Stimulated activated CD4-positive, alpha-beta T cell treated with anti-CD3 and anti-CD28 coated beads, Interleukin-2, amount 100 ng/mL, for 48 hours (primary cell): ENCODE measurements at regions not wholly inside any gene's neighbourhood (a gene's known extent, or its start where the extent isn't known, plus 50 kb on each side); places are given as distances from the start of the nearest gene placed in this dataset.

Source experiments
- DNase-seq, 2 donors: peaks; one replicate each; pipeline ENCODE4 v3.0.0-alpha.2; 2020

DNA sequence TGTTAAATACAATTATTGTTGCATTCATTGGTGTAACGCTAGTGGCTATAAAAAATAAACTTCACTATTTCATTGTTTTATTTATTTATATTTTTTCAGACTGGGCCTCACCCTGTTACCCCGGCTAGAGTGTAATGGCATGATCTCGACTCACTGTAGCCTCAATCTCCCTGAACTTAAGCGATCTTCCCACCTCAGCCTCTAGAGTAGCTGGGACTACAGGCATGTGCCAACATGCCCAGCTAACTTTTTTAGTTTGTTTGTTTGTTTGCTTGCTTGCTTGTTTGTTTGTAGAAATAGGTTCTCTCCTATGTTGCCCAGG is 387.4 kb upstream of the PTBP2 start:
- no peak for DNase-seq

DNA sequence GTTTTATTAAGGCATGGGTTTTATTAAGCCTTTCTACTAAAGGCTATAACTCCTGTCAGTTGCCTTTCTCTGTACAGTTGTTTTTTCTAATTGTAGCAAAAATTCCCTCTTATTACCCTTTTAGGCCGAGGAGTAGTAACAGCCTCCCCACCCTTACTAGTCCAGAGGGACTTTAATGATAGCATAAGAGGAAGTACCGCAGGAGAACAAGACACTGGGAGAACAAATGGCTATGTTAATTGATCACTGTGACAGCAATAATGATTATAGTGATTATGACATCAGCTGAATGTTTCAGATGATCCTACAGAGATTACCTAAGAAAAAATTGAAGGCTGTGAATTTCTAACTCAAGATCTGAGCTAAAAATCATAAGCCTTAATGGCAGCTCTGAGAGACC is 383.0 kb upstream of the PTBP2 start:
- DNase-seq = no peak

DNA sequence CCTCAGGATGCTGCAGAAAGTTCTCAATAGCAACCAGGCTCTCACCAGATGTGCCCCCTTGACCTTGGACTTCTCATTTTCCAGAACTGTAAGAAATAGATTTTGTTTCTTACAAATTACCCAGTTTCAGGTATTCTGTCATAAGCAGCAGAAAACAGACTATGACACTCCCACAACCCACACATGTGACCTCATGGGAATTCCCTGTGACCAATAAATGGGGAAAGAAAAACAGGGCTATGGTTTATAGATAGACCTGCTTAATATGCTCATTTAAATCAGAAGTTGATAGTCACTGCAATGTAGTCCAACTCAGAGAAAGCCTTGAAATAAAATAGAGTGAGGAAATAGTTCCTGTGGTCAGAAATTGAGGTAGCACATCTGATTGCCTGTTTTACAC is 380.9 kb upstream of the PTBP2 start:
- DNase-seq = no peak

DNA sequence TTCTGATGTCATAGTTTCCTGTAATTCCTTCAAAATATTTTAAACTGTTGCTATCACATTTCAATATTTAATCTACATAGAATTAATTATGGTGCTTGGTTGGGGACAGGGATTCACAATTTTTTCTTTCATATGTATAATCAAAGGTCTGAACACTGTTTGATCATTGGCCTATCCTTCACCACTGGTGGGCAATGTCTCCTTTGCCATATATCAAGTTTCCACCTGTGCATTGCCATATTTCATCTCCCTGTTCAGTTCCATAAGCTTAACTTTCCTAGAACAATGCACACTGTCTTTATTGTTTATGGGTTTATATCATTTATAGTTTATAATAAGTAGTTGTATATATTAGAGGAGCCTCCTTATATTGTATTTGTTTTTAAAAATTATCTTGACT is 374.9 kb upstream of the PTBP2 start:
- no peak for DNase-seq

DNA sequence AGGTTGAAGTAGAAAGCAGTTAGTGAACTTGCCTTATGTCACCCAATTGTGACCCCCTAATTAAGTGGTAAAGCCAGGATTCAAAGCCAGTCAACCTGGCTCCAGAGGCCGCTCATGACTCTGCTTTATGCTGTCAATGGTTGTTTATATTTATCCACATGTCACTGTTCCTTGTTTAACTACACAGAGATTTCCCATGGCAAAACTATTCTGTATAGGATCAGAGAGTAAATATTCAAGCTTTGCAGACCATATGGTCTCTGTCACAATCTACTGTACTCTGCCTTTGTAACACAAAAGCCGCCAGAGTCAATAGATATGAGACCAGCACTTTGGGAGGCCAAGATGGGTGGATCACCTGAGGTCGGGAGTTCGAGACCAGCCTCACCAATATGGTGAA is 371.7 kb upstream of the PTBP2 start:
- no peak for DNase-seq

DNA sequence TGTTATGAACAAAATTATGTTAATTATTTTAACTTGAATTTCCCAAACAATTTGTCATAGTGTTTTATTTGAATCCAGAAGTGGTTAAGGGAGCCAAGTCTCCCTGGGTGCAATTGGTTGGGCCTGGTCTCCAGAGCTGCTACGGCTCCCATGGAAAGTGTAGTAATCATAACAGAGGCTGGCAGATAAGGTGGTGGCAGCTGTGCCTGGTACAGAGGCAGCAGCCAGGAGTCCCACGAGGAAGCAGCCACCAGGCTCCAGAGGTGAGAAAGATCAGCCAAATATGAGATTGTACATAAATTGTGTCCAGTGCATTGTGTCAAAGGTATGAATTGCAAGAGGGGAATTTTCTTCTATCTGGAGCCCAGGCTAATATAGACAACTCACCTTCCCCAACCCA is 368.9 kb upstream of the PTBP2 start:
- DNase-seq = no peak

DNA sequence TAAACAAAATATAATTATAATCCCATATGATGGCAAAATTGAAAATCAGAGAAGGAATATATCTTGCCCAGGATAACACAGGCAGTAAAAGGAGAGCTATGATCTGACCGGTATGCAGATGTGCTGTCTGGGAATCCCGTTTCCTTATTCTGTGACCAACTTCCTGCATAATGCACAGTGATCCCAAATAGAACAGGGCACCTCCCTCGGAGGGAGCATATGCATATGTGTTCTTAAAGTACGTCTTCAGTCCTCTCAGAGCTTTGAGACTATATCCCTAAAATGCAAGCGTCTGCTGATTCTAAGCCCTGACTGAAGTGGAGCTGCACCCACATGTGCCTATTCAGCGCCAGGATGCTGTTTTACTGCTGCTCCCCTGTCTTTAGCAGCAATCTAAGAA is 366.1 kb upstream of the PTBP2 start:
- no peak for DNase-seq

DNA sequence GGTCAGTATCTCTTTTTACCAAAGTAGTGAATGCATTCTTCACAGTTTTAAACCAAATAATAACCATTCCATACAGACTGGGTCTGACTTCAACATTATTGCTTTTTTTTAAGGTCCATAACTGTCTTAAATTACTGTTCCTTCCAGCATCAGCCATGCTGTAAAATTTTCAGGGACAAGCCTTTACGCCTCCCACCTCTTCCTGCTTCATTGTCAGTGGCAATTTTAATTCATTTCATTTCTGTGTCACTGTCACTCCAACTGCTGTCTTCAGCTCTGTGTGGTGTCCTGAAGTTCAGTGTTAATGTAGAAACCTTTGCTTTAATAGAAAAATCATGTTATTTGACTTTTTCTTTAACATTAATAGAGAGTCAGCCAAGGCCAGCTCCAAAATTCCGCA is 365.6 kb upstream of the PTBP2 start:
- DNase-seq = no peak

DNA sequence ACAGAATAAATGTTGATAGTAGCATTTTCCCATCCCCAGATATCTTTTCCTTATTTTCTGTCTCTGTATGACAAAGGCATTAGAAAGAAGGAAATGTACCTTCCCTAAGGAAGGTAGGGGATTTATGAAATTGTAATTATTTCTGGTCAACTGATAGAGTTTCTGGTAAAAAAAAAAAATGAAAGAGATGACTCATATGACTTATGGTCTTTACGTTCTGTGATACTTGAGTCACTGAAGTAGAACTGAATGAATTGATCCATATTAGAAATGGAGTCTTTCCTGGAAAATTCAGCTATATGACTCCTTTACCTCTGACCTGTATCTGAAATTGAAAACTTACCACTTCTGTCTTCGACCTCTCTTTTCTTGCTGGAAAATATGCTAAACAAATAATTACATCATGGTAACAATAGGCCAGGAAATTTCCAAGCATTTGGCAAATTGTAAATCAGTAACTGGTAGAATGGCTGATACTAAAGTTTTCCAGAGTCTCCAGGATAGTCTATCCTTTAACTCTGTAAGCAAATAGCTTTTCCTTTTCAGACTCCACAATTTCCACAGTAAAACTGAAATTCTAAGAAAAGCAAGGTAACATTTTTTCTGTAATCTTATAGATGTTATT is 364.3 kb upstream of the PTBP2 start:
- no peak for DNase-seq

DNA sequence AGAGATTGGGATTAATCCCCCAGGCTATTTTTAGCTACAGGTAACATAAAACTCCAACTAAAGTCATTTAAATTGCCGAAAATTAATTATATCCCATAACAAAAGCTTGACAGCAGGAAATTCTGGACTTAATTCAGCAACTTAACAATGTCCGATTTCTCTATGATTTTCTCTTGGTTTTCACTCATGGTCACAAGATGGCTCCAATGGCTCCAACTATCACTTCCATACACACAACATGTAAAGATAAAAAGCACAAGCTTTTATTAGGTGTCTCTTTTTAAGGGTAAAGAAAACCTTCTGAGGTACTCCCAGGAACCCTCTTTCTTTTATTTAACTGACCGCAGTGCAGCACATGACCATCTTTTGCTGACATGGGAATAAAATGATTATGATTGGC is 363.5 kb upstream of the PTBP2 start:
- no peak for DNase-seq

DNA sequence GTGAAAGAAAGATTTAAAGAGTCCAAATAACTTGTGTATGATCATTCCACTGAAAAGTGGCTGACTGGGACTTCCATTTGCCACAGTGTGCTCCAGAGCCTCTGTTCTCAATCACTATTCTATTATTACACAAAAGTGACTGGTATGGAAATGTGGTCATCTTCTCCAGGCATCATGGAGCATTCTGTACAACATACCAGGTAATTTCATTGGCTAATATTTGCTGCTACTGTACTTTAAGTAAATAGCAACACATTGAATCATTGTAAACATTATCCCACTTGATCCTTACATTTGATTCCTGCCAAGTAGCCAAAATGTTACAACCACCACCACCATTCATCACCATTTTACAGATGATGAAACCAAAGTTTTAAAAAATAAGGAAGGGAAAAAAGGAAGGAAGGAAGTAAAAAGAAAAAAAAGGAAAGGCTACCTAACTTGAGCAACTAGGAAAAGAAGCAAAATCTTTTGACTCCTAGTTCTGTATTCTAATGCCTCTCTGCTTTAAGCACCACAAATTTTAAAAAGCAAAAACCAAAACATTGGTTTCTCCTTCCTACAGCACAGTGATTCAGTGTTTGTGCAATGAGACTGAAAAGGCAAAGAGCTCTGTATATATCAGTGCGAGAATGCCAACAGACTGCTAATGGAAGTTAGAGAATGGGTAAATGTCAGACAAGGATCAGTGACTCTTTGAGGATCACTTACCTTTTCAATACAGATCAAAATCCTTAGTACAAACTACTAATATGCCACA is 361.4 kb upstream of the PTBP2 start:
- no peak for DNase-seq

DNA sequence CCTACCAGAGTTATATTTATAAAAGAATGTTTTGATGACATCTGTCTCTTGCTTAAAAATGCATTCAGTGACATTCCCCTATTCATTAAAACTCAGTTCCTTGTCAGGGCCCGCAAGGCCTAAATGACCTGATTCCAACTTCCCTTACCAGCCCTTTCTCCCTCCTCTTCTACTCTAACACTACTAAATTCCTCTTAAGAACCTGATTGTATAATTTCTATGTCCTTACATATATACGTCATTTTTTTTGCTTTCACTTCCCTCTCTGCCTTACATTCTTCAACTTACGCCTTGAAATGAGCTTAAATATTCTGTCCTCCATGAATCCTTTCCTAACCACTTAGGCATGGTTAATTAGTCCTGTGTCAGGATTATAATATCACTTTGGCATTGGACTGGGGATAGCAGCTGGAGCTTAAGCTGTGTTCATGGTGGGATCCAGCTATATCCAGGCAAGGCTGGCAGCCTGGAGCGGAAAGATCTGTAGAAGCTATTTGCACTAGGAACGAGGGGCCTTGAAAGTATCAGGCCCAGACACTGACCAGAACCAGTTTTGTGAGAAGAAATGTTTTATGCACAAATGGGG is 360.2 kb upstream of the PTBP2 start:
- no peak for DNase-seq

DNA sequence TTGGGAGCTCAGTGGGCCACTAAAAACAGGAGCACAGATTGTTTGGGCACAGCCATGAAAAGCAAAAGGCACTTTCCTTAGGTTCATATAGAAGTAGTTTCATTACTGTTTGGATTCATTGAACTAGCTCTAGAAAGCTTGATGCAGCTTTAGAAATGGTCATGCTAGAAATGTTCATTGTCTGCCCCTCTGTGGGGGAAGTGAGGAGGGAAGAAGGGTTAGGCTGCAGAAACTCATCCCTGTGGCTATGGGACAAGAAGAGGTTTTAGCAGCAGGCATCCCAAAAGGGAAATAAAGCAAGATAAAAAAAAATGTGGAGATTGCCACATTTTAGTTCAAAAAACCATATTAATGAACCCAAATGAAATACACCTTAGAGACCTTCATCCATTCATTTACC is 359.6 kb upstream of the PTBP2 start:
- no peak for DNase-seq

DNA sequence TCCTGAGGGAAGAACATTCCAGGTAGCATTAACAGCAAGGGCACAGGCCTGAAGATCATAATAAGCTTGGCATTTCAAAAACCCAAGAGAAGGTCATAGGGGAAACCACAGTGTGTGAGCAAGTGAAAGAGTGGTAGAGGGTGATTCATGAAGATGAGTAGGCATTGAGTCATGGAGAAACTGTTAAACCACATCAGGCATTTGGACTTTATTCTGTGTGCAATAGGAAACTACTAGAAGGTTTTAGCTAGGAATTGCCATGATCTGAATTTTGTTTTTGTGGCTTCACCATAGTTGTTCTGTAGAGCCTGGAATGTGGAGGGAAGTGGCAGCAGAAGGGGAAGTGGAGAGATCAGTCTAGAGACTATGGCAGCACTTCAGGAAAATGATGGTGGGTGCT is 359.0 kb upstream of the PTBP2 start:
- DNase-seq = no peak

DNA sequence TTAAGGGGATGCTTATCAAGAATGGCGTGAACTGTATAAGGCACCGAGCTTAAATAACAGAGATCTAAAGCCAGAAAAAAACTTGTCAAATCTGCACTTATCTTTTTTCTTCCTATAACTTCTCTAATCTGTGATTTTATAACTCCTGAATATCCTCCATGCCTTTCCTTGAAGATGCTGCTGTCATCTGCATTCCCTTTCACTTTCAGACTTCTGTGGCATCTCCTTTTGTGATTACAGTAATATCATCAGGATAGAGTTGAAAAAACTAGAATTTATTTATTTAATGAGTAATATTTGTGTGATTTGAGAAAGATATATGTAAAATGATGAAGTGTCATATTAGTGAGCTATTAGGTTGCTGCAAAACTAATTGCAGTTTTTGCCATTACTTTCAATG is 357.8 kb upstream of the PTBP2 start:
- DNase-seq = no peak

DNA sequence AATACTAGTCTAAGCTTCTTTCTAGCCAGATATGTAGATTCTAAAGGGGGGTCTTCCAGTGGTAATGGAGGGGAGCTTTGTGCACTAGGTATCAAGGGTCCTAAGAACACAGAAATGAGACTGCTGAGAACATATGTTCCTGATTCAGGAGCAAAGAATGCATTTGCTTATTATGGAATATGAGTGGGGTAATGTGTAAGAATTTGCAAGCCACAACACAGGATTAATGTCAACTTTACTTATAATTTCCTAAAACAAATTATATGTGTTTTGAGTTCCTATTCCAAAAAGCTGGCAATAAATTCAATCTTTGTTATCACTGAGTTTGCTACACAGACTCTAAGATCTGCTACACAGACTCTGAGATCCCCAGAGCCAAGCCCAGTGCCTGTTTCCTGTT is 357.0 kb upstream of the PTBP2 start:
- DNase-seq = no peak

DNA sequence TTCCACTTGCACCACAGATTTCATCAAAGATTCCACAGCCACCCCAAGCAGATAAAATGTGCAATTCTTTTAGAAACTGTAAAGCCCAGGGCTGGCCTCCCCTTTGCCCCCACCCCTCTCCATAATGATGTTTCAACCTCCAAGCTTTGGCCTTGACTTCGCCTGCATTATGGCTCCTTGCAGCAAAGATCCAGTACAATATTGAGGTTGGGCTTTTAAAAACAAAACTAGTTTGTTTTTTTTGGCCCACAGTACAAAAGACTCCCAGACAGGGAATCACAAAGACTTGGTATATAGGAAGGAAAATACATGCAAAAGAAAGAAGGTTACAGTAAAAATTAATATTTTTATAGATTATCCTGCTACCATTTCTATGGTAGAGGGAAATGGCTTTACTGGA is 356.5 kb upstream of the PTBP2 start:
- DNase-seq = no peak

DNA sequence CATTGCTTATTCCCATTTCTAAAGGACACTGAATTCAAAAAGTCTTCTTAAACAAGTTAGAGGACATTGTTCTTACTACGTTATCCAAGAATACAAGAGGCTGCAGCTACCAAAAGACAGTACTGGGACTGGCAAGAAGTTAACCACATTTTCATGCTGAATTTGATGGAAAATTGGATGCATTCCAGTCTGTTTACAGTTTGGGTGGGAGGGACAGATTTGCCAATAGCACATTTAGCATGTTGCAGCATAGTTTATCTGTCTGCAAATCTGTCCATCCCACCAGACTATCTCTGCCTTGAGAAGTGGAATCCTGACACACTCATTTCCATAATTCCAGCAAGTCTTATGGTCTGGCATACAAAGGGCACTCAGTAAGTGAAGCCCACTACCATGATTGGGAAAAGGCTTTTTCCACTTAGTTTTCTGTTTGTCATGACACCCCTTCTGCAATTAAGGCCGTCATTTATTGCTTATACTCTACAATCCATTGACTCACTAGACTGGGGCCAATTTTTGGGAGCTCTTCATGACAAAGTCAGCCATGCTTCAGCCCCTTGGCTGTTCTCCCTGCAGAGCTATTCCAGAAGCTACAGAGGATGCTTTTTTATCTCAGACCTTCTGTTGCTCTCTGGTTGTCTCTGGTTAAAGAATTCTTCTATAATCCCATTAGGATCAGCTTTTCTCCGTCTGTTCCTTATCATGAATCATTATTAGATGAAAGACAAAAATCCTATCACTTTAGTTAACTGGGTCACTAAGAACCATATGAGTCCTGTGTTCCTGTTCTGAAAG is 355.8 kb upstream of the PTBP2 start:
- DNase-seq = no peak

DNA sequence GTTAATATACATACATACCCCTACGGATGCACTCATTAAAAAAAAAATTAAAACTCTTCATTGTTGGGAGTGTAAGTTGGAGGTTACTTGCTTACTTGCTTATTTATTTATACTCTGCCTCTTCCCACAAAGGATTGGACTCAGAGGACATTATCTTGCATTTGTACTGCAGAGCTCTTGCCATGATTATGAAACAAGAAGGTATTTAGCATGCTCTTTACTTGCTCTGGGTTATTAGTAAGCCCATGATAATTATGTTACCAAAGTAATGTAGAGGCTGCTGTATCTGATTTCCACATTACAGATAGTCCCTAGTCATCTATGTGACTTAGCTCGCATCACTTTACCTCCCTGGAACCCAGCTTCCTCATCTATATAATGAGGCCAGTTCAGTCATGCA is 355.1 kb upstream of the PTBP2 start:
- no peak for DNase-seq

DNA sequence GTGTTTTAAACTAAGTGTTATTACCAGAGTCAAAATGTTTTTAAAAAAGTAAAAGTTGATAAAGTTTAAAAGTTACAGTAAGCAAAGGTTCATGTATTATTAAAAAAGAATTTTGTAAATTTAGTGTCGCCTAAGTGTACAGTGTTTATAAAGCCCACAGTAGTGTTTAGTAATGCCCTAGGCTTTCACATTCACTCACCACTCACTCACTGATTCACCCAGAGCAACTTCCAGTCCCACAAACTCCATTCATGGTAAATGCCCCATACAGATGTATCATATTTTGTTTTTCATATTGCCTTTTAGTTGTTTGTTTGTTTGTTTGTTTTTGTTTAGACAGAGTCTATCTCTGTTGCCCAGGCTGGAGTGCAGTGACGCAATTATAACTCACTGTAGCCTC is 353.8 kb upstream of the PTBP2 start:
- no peak for DNase-seq

DNA sequence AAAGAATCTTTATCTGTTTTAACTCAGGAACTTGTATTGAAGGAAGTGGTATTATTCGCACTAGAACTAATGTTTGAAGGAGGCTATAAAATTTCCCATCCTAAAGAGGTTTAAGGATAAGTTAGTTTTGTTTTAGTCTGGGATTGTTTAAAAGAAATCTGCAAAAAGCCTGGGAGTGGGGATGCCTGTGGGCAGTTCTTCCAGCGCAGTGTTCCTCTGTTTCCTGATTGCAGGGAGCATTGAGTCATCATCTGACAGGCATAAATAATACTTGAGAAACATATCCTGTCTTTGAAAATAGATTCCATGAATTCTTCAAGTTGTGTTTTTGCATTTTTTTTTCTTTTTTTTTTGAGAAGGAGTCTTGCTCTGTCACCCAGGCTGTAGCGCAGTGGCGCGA is 350.8 kb upstream of the PTBP2 start:
- no peak for DNase-seq

DNA sequence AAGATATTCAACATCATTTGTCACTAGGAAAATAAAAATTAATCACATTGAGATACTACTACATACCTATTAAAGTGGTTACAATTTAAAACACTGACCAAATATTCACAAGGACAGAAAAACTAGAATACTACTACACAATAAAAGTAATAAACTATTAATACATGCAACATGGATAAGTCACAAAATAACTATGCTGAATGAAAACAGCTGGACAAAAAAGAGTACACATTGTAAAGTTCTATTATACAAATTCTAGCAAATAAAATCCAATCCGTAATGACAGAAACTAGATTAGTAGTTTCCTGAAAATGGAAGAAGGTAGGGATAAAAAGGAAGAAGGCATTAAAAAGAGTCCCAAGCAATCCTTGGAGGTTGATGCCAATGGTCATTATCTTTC is 348.7 kb upstream of the PTBP2 start:
- DNase-seq = no peak

DNA sequence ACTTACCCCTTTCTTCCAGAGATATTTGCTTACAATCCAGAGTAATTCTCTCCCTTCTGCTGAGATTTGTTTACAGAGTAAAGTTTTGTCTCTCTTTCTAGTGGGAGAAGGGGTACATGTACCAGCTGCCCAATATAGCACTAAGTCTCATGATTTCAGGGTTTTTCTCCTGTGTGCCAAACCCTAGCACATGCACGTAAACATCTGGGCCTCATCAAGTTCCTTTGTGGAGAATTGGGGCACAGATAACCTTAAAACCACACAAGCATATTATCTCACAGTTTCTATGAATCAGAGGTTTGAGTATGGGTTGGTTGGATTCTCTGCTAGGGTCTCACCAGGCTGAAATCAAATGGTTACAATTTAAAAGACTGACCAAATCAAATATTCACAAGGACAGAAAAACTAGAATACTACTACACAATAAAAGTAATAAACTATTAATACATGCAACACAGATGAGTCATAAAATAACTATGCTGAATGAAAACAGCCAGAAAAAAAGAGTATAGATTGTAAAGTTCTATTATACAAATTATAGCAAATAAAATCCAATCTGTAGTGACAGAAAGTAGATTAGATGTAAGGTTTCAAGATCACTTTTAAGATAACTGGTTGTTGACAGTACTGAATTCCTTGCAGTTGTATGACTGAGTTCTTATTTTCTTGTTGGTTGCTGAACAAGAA is 347.4 kb upstream of the PTBP2 start:
- no peak for DNase-seq

DNA sequence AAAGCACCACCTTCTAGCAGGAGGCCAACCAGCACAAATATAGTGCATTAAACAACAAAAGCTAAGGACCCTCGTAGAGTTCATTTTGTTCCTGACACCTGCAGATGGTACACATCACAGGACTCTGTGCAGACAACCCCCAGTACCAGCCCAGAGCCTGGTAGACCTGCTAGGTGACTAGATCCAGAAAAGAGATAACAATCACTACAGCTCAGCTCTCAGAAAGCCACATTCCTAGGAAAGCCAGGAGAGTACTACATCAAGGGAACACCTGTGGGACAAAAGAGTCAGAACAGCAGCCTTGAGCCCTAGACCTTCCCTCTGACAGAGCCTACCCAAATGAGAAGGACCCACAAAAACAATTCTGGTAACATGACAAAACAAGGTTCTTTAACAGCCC is 344.7 kb upstream of the PTBP2 start:
- no peak for DNase-seq
